ENCODE measurements at regions not wholly inside any gene's neighbourhood (a gene's known extent, or its start where the extent isn't known, plus 50 kb on each side); places are given as distances from the start of the nearest gene placed in this dataset.

DNA sequence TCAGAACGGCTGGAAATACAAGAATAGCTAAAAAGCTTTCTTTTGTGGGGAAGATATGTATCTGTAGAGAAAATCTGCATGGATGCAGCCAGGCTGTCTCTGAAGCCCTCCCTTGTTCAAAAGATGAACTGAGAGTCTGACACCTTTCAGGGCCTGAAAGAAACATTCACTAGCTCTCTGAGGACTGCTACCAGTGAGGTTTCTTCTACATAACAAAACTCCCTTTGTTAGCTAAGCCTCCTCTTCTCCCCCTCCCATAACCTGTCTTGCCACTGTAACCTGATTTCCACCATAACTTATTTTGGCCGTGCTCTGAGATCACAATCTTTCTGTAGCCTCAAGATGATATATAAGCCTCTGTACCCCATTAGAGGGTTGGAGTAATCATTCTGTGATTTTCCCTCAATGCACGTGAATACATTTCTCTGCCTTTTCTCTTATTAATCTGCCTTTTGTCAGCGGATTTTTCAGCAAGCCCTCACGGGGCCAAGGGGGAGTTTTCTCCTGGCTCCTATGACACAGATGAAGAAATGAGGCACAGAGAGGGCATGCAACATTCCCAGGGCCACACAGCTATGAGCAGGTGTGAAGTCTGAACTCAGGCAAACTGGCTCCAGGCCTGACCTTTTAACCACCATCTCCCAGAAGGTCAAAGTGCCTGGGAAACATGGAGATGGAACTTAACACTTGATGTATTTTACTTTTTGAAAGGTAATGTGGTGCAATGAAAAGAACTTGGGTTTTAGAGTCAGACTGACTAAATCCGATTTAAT is 161.6 kb upstream of the PRDX4 start:
- Histone ChIP-seq H3K27me3 (ENCODE audit: control insufficient read depth, low read length) (no peaks in the 10 kb centered on the region), H3K4me2 (ENCODE audit: low read length) (no peak overlapping the region), H3K9me2 (replicated peaks; ENCODE audit: control insufficient read depth, low read length) (no peaks in the 10 kb centered on the region)

DNA sequence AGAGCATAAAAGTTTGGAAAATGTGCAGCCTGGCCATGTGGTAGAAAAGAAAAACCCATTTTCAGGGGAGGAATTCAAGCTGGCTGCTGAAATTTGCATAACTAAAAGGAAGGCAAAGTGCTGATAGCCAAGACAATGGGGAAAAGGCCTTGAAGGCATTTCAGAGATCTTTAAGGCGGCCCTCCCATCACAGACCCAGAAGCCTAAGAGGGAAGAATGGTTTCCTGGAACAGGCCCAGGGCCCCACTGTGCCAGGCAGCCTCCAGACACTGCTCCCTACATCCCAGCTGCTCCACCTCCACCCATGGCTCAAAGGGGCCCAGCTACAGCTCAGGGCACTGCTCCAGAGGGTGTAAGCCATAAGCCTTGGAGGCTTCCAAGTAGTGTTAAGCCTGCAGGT is 158.0 kb upstream of the PRDX4 start:
- Histone ChIP-seq H4K20me1 (ENCODE audit: control insufficient read depth, insufficient read depth, low read depth, low read length) (no peaks in the 10 kb centered on the region), H3K36me3 (ENCODE audit: control insufficient read depth, low read length) (no peaks in the 10 kb centered on the region), H3K79me2 (ENCODE audit: control insufficient read depth, low read length) (no peaks in the 10 kb centered on the region), H3K27me3 (ENCODE audit: control insufficient read depth, low read length) (no peaks in the 10 kb centered on the region), H3K4me2 (ENCODE audit: low read length) (no peak overlapping the region), H3K4me3 (ENCODE audit: low read length) (no peak overlapping the region), H3F3A (ENCODE audit: control insufficient read depth, insufficient read depth) (no peaks in the 10 kb centered on the region), H3K4me1 (ENCODE audit: control insufficient read depth, low read length) (no peaks in the 10 kb centered on the region), H3K27ac (ENCODE audit: low read depth, low read length) (no peak overlapping the region), H3K9me3 (ENCODE audit: control insufficient read depth, insufficient read depth, low read length) (no peaks in the 10 kb centered on the region), H3K9me2 (replicated peaks; ENCODE audit: control insufficient read depth, low read length) (no peaks in the 10 kb centered on the region)
- TF ChIP-seq EZH2phosphoT487 (IDR thresholded peaks at IDR 0.05; ENCODE audit: borderline replicate concordance, low read length) (no peak), CTCF (IDR thresholded peaks at IDR 0.05; ENCODE audit: low read depth, low read length, poor library complexity, severe bottlenecking) (no peak)

More for the DNA sequence above, 161.6 kb upstream of the PRDX4 start:
- TF ChIP-seq EZH2phosphoT487 (IDR thresholded peaks at IDR 0.05; ENCODE audit: borderline replicate concordance, low read length): no peak
- no peak for TF ChIP-seq CTCF (IDR thresholded peaks at IDR 0.05; ENCODE audit: low read depth, low read length, poor library complexity, severe bottlenecking)
- Histone ChIP-seq H3K27ac (ENCODE audit: low read depth, low read length) (no peak overlapping the region), H3K79me2 (ENCODE audit: control insufficient read depth, low read length) (no peaks in the 10 kb centered on the region), H3K9me3 (ENCODE audit: control insufficient read depth, insufficient read depth, low read length) (no peaks in the 10 kb centered on the region), H3K36me3 (ENCODE audit: control insufficient read depth, low read length) (no peaks in the 10 kb centered on the region), H3K4me3 (ENCODE audit: low read length) (no peak overlapping the region), H3F3A (ENCODE audit: control insufficient read depth, insufficient read depth) (no peaks in the 10 kb centered on the region), H4K20me1 (ENCODE audit: control insufficient read depth, insufficient read depth, low read depth, low read length) (no peaks in the 10 kb centered on the region), H3K4me1 (ENCODE audit: control insufficient read depth, low read length) (no peaks in the 10 kb centered on the region)

DNA sequence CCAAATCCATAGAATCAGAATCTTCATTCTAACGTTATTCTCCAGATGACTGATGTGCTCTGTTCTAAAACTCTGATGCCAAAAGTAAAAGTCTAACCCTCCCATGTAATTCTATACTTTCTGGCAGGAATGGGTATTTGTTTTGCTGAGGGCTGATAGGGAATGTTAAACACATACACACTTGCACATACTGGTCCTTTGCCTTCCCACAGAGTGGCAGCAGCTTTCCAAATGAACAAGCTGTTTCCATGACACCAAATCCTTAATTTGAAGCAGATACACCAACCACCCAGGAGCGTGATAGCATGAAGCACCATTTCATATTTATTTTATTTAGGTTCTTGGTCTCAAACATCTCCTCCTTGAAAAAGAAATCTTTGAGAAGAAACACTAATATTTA is 155.5 kb upstream of the PRDX4 start:
- no peaks in the 10 kb centered on the region for H3K9me3 ChIP-seq (ENCODE audit: control insufficient read depth, insufficient read depth, low read length)
- H3K27ac ChIP-seq (ENCODE audit: low read depth, low read length): no peak overlapping the region
- H3K9me2 ChIP-seq (replicated peaks; ENCODE audit: control insufficient read depth, low read length): no peaks in the 10 kb centered on the region
- H3K36me3 ChIP-seq (ENCODE audit: control insufficient read depth, low read length): no peaks in the 10 kb centered on the region
- no peaks in the 10 kb centered on the region for H3F3A ChIP-seq (ENCODE audit: control insufficient read depth, insufficient read depth)
- H4K20me1 ChIP-seq (ENCODE audit: control insufficient read depth, insufficient read depth, low read depth, low read length): no peaks in the 10 kb centered on the region
- H3K4me3 ChIP-seq (ENCODE audit: low read length): no peak overlapping the region
- H3K4me1 ChIP-seq (ENCODE audit: control insufficient read depth, low read length): no peaks in the 10 kb centered on the region
- no peak for TF ChIP-seq CTCF (IDR thresholded peaks at IDR 0.05; ENCODE audit: low read depth, low read length, poor library complexity, severe bottlenecking)
- TF ChIP-seq EZH2phosphoT487 (IDR thresholded peaks at IDR 0.05; ENCODE audit: borderline replicate concordance, low read length): no peak
- H3K4me2 ChIP-seq (ENCODE audit: low read length): no peak overlapping the region
- no peaks in the 10 kb centered on the region for H3K79me2 ChIP-seq (ENCODE audit: control insufficient read depth, low read length)
- H3K27me3 ChIP-seq (ENCODE audit: control insufficient read depth, low read length): no peaks in the 10 kb centered on the region
